PC-9 (cell line): ENCODE measurements at regions not wholly inside any gene's neighbourhood (a gene's known extent, or its start where the extent isn't known, plus 50 kb on each side); places are given as distances from the start of the nearest gene placed in this dataset.

Source experiments
- BruUV-seq: library from RNA; stranded (reverse); fragments of 400-500 nt; replicated peaks from 2 replicates; lab custom pipeline; 2021; lab: Mats Ljungman, UMichigan
- CTCF ChIA-PET: fragments of 300-600 bp; sonication (Branson Sonifier 250); formaldehyde crosslinking; loops from one replicate; lab custom pipeline; 2022; ENCODE audit warnings: antibody characterized with exemption; lab: Charles Lee
- POLR2A ChIA-PET: fragments of 300-600 bp; sonication (Branson Sonifier 250); formaldehyde crosslinking; loops from one replicate; lab custom pipeline; 2022; ENCODE audit warnings: antibody characterized with exemption; ENCODE audit not compliant: unreplicated experiment; lab: Charles Lee
- DNase-seq, 2 experiments: peaks; one replicate each; pipeline versions ENCODE4 v3.0.0 to v3.0.0-alpha.2; 2015 to 2022; ENCODE audit warnings: mixed read lengths in 1 of 2
- H2AFZ ChIP-seq: fragments of 200-600 bp; sonication (generic); 2 replicates; pipeline ENCODE4 v1.8.1; 2017; ENCODE audit warnings: antibody characterized with exemption
- H3F3A ChIP-seq: fragments of 200-600 bp; sonication (generic); 2 replicates; pipeline ENCODE4 v1.8.1; 2017; ENCODE audit warnings: antibody characterized with exemption, mild to moderate bottlenecking, low read depth; ENCODE audit not compliant: insufficient read depth
- H3K27ac ChIP-seq: fragments of 200-600 bp; sonication (generic); 2 replicates; pipeline ENCODE4 v1.6.1; 2016; ENCODE audit warnings: mixed run types
- H3K27me3 ChIP-seq: fragments of 200-600 bp; sonication (generic); 2 replicates; pipeline ENCODE4 v1.6.1; 2016; ENCODE audit warnings: low read depth, mixed run types; ENCODE audit not compliant: insufficient read depth
- H3K36me3 ChIP-seq: fragments of 200-600 bp; sonication (generic); 2 replicates; pipeline ENCODE4 v1.6.1; 2016; ENCODE audit warnings: low read depth, mixed run types
- H3K4me1 ChIP-seq: fragments of 200-600 bp; sonication (generic); replicated peaks from 2 replicates; pipeline ENCODE4 v1.6.1; 2016; ENCODE audit warnings: mixed run types; ENCODE audit not compliant: insufficient read depth
- H3K4me2 ChIP-seq: fragments of 200-600 bp; sonication (generic); 2 replicates; pipeline ENCODE4 v1.6.1; 2017; ENCODE audit warnings: mixed run types
- H3K4me3 ChIP-seq: fragments of 200-600 bp; sonication (generic); 2 replicates; pipeline ENCODE4 v1.6.1; 2016; ENCODE audit warnings: mixed run types
- H3K79me2 ChIP-seq: fragments of 200-600 bp; sonication (generic); 2 replicates; pipeline ENCODE4 v1.6.1; 2017; ENCODE audit warnings: low read depth, mixed run types
- H3K9me2 ChIP-seq: fragments of 200-600 bp; sonication (generic); 2 replicates; pipeline ENCODE4 v1.8.1; 2017; ENCODE audit warnings: mild to moderate bottlenecking; ENCODE audit not compliant: insufficient read depth
- H3K9me3 ChIP-seq: fragments of 200-600 bp; sonication (generic); 2 replicates; pipeline ENCODE4 v1.8.1; 2016; ENCODE audit warnings: low read depth; ENCODE audit not compliant: insufficient read depth
- H4K20me1 ChIP-seq: fragments of 200-600 bp; sonication (generic); 2 replicates; pipeline ENCODE4 v1.8.1; 2017; ENCODE audit not compliant: insufficient read depth
- EZH2 ChIP-seq: fragments of 200-600 bp; sonication (generic); IDR thresholded peaks from 2 replicates; pipeline ENCODE4 v1.8.0; 2017; ENCODE audit warnings: antibody characterized with exemption, low read depth
- intact Hi-C: fragments of 100-400 bp; cut with micrococcal nuclease; formaldehyde crosslinking; loops from one replicate; pipeline ENCODE4 v1.10.0; 2022; ENCODE audit not compliant: unreplicated experiment
- TF ChIP-seq, protein P1 (sequence below): fragments of 200-600 bp; sonication (generic); conservative IDR thresholded peaks from 2 replicates; pipeline ENCODE4 v1.6.1; 2017; ENCODE audit warnings: mixed run types, antibody characterized with exemption, mild to moderate bottlenecking, moderate library complexity

DNA sequence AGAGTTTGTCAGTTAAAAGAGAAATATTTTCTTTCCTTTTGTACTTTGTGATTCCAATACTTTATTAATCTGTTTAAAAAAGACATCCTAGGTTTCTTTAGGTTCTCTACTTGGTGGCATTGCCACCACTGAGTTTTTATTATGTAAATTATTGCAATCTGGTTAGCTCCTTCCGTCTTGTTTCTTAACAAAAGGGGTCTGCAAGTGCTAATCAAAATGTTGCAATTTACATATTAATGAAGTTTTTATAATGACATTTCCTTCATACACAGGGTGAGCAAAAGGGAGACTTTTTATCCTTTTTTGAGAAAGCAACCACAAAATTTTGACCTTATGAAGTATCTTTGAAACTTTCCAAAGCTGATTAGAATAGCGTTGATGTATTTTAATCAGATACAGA lies 1307.3 kb downstream of the ROBO2 start:
- Histone ChIP-seq H3K9me3 (no peaks in the 10 kb centered on the region), H3K4me2 (no peak overlapping the region), H2AFZ (no peak overlapping the region), H3K27me3 (no peaks in the 10 kb centered on the region), H3K79me2 (no peaks in the 10 kb centered on the region), H3K4me1 (no peaks in the 10 kb centered on the region), H4K20me1 (no peaks in the 10 kb centered on the region), H3F3A (no peaks in the 10 kb centered on the region), H3K27ac (no peak overlapping the region), H3K9me2 (no peaks in the 10 kb centered on the region), H3K4me3 (no peak overlapping the region), H3K36me3 (no peaks in the 10 kb centered on the region)
- no peak for TF ChIP-seq EZH2
- TF ChIP-seq, protein P1, sequence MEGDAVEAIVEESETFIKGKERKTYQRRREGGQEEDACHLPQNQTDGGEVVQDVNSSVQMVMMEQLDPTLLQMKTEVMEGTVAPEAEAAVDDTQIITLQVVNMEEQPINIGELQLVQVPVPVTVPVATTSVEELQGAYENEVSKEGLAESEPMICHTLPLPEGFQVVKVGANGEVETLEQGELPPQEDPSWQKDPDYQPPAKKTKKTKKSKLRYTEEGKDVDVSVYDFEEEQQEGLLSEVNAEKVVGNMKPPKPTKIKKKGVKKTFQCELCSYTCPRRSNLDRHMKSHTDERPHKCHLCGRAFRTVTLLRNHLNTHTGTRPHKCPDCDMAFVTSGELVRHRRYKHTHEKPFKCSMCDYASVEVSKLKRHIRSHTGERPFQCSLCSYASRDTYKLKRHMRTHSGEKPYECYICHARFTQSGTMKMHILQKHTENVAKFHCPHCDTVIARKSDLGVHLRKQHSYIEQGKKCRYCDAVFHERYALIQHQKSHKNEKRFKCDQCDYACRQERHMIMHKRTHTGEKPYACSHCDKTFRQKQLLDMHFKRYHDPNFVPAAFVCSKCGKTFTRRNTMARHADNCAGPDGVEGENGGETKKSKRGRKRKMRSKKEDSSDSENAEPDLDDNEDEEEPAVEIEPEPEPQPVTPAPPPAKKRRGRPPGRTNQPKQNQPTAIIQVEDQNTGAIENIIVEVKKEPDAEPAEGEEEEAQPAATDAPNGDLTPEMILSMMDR = no peak
- intact Hi-C loops = no loop called here
- POLR2A ChIA-PET = no interaction called here
- CTCF ChIA-PET = no interaction called here
- BruUV-seq = no TSS peak
- DNase-seq = no peak

DNA sequence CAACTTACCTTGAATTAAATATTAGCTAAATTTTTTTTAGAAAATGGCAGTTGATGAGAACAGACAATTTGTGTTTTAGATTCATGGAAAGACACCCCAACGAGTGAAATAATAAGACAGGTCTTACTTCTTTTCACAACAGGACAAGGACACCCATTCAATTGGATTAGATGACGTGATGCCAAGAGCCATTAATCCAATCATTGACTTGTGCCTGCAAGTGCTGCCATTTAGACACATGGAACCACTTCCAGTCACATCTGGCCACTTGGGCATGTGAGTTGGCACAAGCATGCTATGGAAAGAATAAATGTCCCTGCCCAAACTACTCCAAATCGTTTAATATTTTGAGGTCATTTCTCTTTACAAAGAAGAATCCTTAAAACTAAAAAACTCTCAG lies 1308.8 kb downstream of the ROBO2 start:
- Histone ChIP-seq H3K79me2 (no peaks in the 10 kb centered on the region), H4K20me1 (no peaks in the 10 kb centered on the region), H3K9me2 (no peaks in the 10 kb centered on the region), H3K4me1 (no peaks in the 10 kb centered on the region), H3K4me3 (no peak overlapping the region), H3K36me3 (no peaks in the 10 kb centered on the region), H3K4me2 (no peak overlapping the region), H2AFZ (no peak overlapping the region), H3F3A (no peaks in the 10 kb centered on the region), H3K27me3 (no peaks in the 10 kb centered on the region), H3K9me3 (no peaks in the 10 kb centered on the region), H3K27ac (no peak overlapping the region)
- no peak for DNase-seq
- TF ChIP-seq, protein P1 = no peak
- no peak for TF ChIP-seq EZH2
- ChIA-PET CTCF (no interaction called here), POLR2A (no interaction called here)
- BruUV-seq = no TSS peak
- intact Hi-C loops = no loop called here

DNA sequence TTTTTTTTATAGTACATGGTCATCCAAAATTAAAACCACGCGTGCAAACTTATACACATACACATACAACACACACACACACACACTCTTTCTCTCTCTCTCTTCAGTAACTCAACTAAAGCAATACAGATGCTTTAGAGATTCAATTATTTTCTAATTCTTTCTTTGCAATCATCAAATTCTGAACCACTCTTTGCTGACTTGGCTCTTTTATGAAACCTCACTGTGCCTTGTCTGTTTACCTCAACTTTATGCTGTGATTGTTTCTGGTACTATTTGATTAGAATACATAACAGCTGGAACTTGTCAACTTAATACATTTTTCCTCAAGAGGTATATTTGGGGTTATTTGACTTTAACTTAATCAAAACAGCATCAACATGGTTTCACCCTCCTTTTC lies 1309.7 kb downstream of the ROBO2 start:
- no peak overlapping the region for H3K27ac ChIP-seq
- H3K4me3 ChIP-seq = no peak overlapping the region
- no peaks in the 10 kb centered on the region for H3K79me2 ChIP-seq
- ChIA-PET POLR2A (no interaction called here), CTCF (no interaction called here)
- no peaks in the 10 kb centered on the region for H3K4me1 ChIP-seq
- no peaks in the 10 kb centered on the region for H4K20me1 ChIP-seq
- TF ChIP-seq EZH2 = no peak
- TF ChIP-seq, protein P1 = no peak
- no peak overlapping the region for H3K4me2 ChIP-seq
- no TSS peak for BruUV-seq
- no peaks in the 10 kb centered on the region for H3F3A ChIP-seq
- no peak overlapping the region for H2AFZ ChIP-seq
- no peaks in the 10 kb centered on the region for H3K27me3 ChIP-seq
- no peaks in the 10 kb centered on the region for H3K36me3 ChIP-seq
- no peak for DNase-seq
- no peaks in the 10 kb centered on the region for H3K9me3 ChIP-seq
- intact Hi-C loops = no loop called here
- H3K9me2 ChIP-seq = no peaks in the 10 kb centered on the region
